ENCODE measurements at regions not wholly inside any gene's neighbourhood (a gene's known extent, or its start where the extent isn't known, plus 50 kb on each side); places are given as distances from the start of the nearest gene placed in this dataset.

DNA sequence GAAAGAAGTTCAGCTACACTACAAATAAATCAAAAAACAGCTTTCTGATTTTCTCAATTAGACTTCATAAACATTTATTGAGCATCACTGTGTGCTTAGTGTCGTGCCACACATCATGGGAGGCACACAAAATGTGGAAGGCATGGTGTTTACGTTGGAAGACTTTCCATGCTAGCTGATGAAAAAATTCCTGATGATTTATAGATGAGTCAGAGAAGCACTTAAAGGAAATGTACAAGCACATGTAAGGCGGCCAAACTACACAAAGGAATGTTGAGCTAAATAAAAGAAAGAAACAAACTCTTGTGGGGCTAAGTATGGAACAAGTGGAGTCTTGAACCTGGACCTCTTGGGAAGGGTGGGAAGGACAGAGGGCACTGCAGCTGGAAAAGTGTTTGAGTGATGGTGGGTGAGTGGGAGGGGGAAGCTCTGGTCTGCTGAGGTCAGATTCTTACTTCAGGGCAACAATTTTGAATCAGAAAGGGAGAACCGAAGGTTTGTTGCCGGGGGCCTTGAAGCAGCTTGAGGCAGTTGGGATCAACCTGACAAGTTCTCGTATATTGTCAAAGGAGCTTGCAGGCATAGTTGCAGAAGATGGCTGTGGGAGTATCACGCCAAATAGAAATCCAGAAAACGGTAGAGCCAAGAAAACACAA lies 66.9 kb downstream of the FOXB1 start:
- TF ChIP-seq POLR2A (IDR thresholded peaks at IDR 0.05) (no peak), POLR2AphosphoS5 (IDR thresholded peaks at IDR 0.05) (no peak), CTCF (IDR thresholded peaks at IDR 0.05) (no peak)
- no peak for DNase-seq (ENCODE audit: low spot score in 2 of 2)
- Histone ChIP-seq H3K9me3 (peaks cover 5 to 7% of the 10 kb centered on the region in 2 donors), H3K27ac (no peak overlapping the region), H3K4me1 (no peaks in the 10 kb centered on the region), H3K4me3 (no peak overlapping the region), H3K36me3 (no peaks in the 10 kb centered on the region), H3K27me3 (no peaks in the 10 kb centered on the region)
- intact Hi-C loops (cut with DNase I; ENCODE audit: low total_unique reads), result no loop called here

DNA sequence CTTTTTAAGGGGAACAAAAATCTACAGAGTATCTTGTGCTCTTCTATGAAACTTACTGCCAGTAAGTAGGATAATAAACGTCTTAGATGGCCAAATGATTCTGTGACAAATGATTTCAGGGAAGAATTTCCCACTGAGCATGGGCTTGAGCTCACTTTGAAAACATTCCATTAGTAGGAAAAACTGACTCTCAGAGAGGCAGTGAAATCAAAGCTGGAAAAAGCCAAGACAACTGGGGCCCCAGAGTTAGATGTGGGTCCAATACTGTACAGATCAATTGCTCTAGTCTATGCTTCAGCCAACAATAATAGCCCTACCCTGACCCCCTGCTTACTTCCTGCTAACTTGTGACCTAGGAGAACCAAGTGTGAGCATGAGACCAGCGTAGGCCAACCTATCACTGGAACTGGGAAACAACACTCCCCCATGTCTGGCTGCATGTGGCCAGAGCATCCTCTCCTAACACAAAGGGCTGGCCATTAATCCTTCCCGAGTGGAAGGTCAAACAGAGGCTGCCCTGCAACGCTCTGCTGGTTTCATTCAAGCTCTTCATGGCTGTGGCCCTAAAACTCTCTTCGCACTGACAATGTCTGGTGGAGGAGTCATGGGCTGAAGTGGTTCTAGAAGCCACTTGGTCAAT lies 68.8 kb downstream of the FOXB1 start:
- H3K27me3 ChIP-seq, result no peaks in the 10 kb centered on the region
- no peak for DNase-seq (ENCODE audit: low spot score in 2 of 2)
- no peaks in the 10 kb centered on the region for H3K36me3 ChIP-seq
- no peaks in the 10 kb centered on the region for H3K4me1 ChIP-seq
- H3K9me3 ChIP-seq, result peaks cover 5 to 7% of the 10 kb centered on the region in 2 donors
- H3K4me3 ChIP-seq, result no peak overlapping the region
- intact Hi-C loops (cut with DNase I; ENCODE audit: low total_unique reads), result no loop called here
- TF ChIP-seq CTCF (IDR thresholded peaks at IDR 0.05), result no peak
- TF ChIP-seq POLR2A (IDR thresholded peaks at IDR 0.05), result no peak
- TF ChIP-seq POLR2AphosphoS5 (IDR thresholded peaks at IDR 0.05), result no peak
- H3K27ac ChIP-seq, result no peak overlapping the region

- Histone ChIP-seq H3K27ac (no peak overlapping the region), H3K4me1 (no peaks in the 10 kb centered on the region), H3K27me3 (no peaks in the 10 kb centered on the region), H3K9me3 (peaks cover 5 to 7% of the 10 kb centered on the region in 2 donors), H3K4me3 (no peak overlapping the region), H3K36me3 (no peaks in the 10 kb centered on the region)
- TF ChIP-seq POLR2AphosphoS5 (IDR thresholded peaks at IDR 0.05) (no peak), POLR2A (IDR thresholded peaks at IDR 0.05) (no peak), CTCF (IDR thresholded peaks at IDR 0.05) (no peak)
- intact Hi-C loops (cut with DNase I; ENCODE audit: low total_unique reads), result no loop called here
- DNase-seq (ENCODE audit: low spot score in 2 of 2), result no peak
These were observed 69.3 kb downstream of the FOXB1 start for GRCh38 chr15:60073466-60073840.

GRCh38 chr15:60074181-60074885 lies 70.2 kb downstream of the FOXB1 start:
- Histone ChIP-seq H3K4me1 (no peaks in the 10 kb centered on the region), H3K27me3 (no peaks in the 10 kb centered on the region), H3K27ac (no peak overlapping the region), H3K36me3 (no peaks in the 10 kb centered on the region), H3K4me3 (no peak overlapping the region), H3K9me3 (peaks cover 5 to 7% of the 10 kb centered on the region in 2 donors)
- intact Hi-C loops (cut with DNase I; ENCODE audit: low total_unique reads), result no loop called here
- TF ChIP-seq CTCF (IDR thresholded peaks at IDR 0.05) (no peak), POLR2AphosphoS5 (IDR thresholded peaks at IDR 0.05) (no peak), POLR2A (IDR thresholded peaks at IDR 0.05) (no peak)
- no peak for DNase-seq (ENCODE audit: low spot score in 2 of 2)

GRCh38 chr15:60076045-60076444 lies 71.9 kb downstream of the FOXB1 start:
- TF ChIP-seq POLR2AphosphoS5 (IDR thresholded peaks at IDR 0.05), result no peak
- TF ChIP-seq CTCF (IDR thresholded peaks at IDR 0.05), result no peak
- TF ChIP-seq POLR2A (IDR thresholded peaks at IDR 0.05), result no peak
- DNase-seq (ENCODE audit: low spot score in 2 of 2), result no peak
- H3K9me3 ChIP-seq, result peaks cover 5 to 7% of the 10 kb centered on the region in 2 donors
- no peaks in the 10 kb centered on the region for H3K36me3 ChIP-seq
- no peak overlapping the region for H3K4me3 ChIP-seq
- intact Hi-C loops (cut with DNase I; ENCODE audit: low total_unique reads), result no loop called here
- H3K27me3 ChIP-seq, result no peaks in the 10 kb centered on the region
- no peaks in the 10 kb centered on the region for H3K4me1 ChIP-seq
- no peak overlapping the region for H3K27ac ChIP-seq

All from breast epithelium (tissue), 4 donors.